NOMO-1 treated with dmso at 0.1 percent for 144 hours (cell line): ENCODE measurements at regions not wholly inside any gene's neighbourhood (a gene's known extent, or its start where the extent isn't known, plus 50 kb on each side); places are given as distances from the start of the nearest gene placed in this dataset.
A peak's percentile ranks its signal among the peaks of the same experiment; 100 is the strongest.
"Not testable (repeated sequence)": the region's sequence is repeated elsewhere in the genome, so short reads cannot be mapped to it uniquely, and the experiment has no call there.

Experiments used
- DNase-seq: peaks from one replicate; lab custom pipeline; 2025; ENCODE audit not compliant: unreplicated experiment; lab: John Stamatoyannopoulos, UW

DNA sequence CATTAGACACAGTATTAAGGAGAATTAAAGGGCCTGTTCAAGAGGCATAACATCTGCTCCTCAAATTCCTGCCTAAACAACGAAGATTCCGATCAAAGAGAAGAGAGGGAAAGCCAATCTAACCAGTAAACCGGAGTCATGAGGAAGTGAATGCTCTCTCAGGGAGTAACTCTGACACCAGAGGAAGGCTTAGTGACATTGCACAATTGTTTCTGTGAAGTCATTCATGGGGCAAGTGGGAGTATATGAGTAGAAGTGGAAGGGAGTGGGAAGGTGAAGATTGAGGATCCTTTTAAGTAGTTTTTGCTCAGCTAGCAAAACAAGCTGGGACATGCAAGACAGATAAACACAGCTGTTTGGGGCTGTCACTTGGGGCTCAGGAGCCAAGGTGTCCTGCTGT, 136.4 kb upstream of the FAM174A start:
- not testable (repeated sequence) for DNase-seq

GRCh38 chr5:100379254-100379858, 155.8 kb upstream of the FAM174A start:
- not testable (repeated sequence) for DNase-seq

DNA sequence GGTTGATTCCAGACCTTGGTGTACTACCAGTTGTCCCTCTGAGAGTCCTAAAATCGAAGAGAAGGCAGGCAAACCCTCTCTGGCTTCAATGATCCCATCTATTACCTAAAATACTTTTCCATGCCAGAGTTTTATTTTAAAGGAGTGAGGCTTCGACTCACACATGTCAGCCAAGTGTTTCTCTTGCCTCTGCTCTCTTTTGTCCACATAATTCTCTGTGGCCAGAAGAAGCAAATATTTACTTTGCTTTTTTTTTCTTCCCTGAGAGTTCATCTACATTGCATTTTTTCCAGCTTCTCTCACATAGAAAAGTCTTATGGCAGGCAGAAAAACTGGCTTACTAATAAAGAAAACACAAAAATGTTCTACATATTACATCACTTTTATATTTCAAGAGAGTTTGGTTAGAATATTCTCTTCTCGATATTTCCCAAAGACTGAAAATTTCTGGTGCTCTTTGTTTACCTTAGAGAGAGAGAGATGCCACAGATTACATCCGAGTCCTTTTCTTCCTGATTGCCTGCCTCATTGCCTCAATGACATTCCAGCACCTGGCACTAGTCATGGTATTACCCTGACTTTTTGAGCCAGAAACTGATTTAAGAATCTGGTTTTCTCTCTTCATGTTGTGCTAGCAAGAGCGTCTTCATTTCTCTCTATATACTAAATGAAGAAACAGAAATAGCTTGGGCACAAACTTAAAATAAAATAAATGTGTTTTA, 170.3 kb upstream of the FAM174A start:
- DNase-seq = not testable (repeated sequence)

DNA sequence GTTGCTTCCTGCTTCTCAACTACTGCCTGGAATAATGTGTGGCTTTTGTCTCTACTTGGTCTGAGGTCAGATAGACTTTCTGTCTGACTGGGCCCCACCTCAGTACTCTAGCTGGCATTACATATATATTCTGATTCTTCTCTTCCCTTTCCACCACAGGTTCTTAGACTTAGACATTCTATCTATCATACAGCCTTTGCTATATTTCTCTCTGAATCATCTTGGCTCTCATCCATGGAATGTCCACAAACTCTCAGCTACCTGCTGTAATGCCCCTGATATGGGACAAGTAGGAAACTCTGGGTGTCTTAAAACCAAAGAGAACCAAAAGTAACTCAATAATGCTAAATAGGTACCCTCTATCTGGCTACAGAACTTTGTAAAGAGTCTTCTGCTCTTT, 170.8 kb upstream of the FAM174A start:
- DNase-seq = not testable (repeated sequence)

DNA sequence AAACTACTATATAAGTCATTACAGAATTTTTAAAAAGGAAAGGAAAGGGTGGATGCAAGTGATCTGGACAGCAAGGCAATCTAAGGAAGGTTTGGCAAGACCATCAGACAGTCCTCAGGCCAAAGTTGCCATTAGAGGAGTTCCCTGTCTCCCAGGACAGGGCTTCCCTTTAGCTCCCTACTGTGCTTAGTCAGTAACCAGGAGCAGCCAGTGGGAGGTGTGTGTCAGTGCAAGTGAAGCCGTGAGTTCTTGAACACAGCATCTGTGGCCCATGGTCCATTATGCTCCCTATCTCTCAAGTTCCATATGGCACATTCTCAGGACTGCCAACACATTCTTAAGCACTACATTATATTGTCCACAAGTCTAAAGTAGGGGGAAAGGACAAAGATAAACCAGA, 175.2 kb upstream of the FAM174A start:
- not testable (repeated sequence) for DNase-seq

- DNase-seq = not testable (repeated sequence)
Observed at GRCh38 chr5:100346269-100346668, 188.9 kb upstream of the FAM174A start.

DNA sequence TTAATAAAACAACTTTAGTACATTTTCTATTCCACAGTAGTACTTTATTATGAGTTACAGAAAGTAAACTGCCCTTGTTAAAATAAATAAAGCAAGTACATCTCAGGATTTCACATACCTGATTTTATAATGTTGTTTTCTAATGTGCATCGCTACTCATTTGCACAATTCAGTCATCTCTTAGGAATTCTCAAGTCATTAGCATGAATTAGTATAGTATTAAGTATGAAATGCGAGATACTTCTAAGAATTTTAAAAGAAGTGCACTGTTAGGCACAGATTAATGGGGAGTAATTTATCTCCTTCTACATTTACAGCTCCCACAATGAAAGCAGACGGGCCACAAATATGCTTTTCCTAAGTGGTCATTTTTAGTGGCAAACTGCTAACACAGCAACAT, 193.7 kb upstream of the FAM174A start:
- DNase-seq = not testable (repeated sequence)

- DNase-seq = no peak
Observed at GRCh38 chr5:100322483-100322882, 212.7 kb upstream of the FAM174A start.

GRCh38 chr5:100319885-100320284, 215.3 kb upstream of the FAM174A start:
- DNase-seq = no peak

DNA sequence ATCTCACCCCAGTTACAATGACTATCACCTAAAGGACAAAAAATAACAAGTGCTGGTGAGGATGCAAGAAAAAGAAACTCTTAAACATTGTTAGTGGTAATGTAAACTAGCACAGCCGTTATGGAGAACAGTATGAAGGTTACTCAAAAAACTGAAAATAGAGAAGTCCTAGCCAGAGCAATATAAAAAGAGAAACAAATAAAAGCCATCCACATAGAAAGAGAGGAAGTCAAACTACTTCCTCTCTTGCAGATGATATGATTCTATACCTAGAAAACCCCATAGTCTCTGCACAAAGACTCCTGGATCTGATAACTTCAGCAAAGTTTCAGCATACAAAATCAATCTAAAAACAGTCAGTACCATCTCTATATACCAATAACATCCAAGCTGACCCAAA, 221.5 kb upstream of the FAM174A start:
- DNase-seq = peak; percentile 3

DNA sequence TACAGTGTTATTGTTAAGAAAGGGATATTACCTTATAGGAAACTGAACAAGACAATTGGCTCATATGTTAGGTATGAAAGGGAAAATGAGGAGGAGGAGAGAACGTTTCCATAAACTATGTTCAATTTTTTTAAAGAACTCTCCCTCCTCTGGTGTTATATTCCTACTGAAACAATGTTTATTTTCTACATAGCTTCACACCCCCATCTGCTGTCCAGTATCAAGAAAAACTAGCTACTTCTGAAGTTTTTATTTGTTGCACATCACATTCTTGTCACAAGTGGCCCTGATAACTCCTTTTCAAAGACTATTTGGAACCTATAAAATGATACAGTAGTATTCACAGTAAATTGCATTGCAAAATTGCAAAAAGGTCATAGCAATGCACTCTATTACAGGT, 223.4 kb upstream of the FAM174A start:
- DNase-seq = no peak

DNA sequence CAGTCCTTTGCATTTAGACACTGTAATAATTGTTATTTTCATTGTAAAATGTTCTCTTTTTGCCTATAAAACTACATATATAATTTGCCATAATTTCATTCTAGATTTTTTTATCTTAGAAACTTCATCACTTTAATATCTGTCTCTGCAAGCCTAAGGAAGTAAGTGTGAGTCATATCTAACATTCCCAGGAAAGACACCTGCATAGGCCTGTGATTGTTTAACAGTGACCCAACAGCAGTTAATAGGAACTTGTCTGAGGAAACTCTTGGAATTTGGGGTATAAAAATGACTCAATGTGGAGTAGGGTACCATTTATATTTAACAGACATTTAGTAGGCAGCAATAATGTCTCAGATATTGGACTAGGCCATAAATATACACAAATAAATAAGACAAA, 229.2 kb upstream of the FAM174A start:
- DNase-seq = no peak

DNA sequence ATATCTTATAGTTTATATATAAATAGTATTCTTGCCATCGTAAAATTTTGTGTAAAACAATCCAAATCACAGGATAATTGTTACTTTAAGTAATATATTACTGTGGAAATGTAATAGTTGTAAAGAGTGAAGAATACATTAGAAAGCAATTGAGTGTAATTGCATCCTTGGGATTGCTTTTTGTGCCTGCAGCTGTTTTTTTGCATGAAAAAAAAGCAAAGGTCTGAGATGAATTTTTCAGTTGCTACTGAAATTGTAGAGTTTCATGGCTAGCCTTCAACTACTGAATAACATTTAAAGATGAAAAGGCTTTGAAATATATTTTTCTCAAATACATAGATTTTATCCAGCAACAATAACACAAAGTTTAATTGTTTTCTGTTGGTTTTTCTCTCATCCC, 232.0 kb upstream of the FAM174A start:
- no peak for DNase-seq

DNA sequence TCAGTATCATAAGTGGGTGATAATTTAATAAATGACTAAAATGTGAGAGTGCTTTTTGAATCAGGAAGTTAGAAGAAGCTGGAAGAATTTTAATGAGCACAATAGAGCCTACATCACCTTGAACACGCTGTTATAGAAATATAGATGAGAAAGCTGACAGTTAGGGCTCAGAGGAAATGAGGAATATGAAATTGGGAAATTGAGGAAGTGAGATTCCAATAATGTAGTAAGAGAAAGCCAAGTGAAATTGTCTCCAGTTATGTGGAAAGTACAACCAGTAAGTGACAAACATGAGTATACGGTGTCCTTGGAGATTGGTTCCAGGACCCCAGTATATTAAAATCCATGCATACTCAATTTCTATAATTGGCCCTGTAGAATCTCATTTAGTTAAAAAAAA, 235.9 kb upstream of the FAM174A start:
- DNase-seq = peak; percentile 5

- DNase-seq = no peak
Observed at GRCh38 chr5:100276071-100276470, 259.1 kb upstream of the FAM174A start.

- DNase-seq = no peak
Observed at GRCh38 chr5:100275631-100276030, 259.5 kb upstream of the FAM174A start.

DNA sequence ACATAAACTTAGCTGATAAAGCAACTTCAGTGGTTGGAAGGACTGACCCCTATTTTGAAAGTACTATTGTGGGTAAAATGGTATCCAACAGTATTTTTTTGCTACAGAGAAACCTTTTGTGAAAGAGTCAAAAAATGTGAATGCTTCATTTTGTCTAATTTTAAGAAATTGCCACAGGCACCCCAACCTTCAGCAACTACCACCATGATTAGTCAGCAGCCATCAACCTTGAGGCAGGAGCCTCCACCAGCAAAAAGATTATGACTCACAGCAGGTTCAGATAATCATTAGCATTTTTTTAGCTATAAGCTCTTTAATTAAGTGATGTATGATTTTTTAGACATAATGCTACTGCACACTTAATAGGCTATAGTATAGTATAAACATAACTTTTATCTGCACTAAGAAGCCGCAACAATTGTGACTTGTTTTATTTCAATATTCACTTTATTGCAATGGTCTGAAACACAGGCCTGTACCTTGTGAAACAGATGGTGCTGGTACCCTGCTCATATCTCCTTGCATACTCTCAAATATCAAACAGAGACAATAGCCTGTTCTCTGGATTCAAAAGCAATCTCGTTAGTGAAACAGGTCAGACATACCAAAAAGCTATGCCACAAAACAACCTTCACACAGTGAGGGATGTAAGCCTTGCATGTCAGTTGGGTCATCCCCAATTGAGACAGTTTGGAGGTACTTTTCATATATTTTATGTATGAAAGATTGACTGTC, 261.2 kb upstream of the FAM174A start:
- DNase-seq = no peak

- no peak for DNase-seq
Observed at GRCh38 chr5:100270023-100270771, 265.0 kb upstream of the FAM174A start.

GRCh38 chr5:100260968-100261367, 274.2 kb upstream of the FAM174A start:
- no peak for DNase-seq

- DNase-seq = no peak
Observed at GRCh38 chr5:100252944-100253343, 282.2 kb upstream of the FAM174A start.

DNA sequence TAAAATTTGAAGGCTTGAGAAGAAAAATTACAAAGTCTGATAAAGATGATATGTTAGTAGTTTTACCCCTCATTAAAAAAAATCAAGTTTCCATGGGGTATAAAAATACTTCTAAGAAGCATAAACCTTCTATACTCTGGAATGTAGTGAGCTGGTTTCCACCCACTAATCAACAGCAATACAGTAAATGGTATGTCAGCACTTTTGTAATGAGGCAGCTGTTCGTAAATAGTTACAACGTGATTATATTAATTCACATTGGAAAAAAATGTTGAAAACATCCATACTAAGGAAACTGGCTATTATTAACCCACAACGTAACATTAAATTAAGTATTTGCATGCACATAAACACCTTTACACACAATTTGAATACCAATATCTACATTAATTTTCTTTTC, 283.1 kb upstream of the FAM174A start:
- no peak for DNase-seq
